Esophagus squamous epithelium (tissue), 5 donors: ENCODE measurements at regions not wholly inside any gene's neighbourhood (a gene's known extent, or its start where the extent isn't known, plus 50 kb on each side); places are given as distances from the start of the nearest gene placed in this dataset.

Source experiments
- DNase-seq: peaks from one replicate; lab custom pipeline; 2025; lab: John Stamatoyannopoulos, UW
- H3K27ac ChIP-seq, 4 donors: fragments of 200-600 bp; sonication (generic); one replicate each; pipeline ENCODE4 v1.5.1; 2016 to 2019; ENCODE audit warnings: mild to moderate bottlenecking in 1 of 4
- H3K27me3 ChIP-seq, 4 donors: fragments of 200-600 bp; sonication (generic); 1 replicate in 3 of 4; 2 replicates in 1 of 4; pipeline versions ENCODE4 v1.5.1 to v1.6.0; 2017 to 2021; ENCODE audit warnings: antibody characterized with exemption in 1 of 4
- H3K36me3 ChIP-seq, 3 donors: fragments of 200-600 bp; sonication (generic); one replicate each; pipeline ENCODE4 v1.5.1; 2016 to 2019
- H3K4me1 ChIP-seq, 3 donors: fragments of 200-600 bp; sonication (generic); one replicate each; pipeline ENCODE4 v1.5.1; 2017 to 2019
- H3K4me3 ChIP-seq, 4 donors: fragments of 200-600 bp; sonication (generic); 1 replicate in 3 of 4; 2 replicates in 1 of 4; pipeline ENCODE4 v1.5.1; 2016 to 2019; ENCODE audit warnings: mild to moderate bottlenecking in 2 of 4, moderate library complexity in 1 of 4
- H3K9me3 ChIP-seq, 3 donors: fragments of 200-600 bp; sonication (generic); one replicate each; pipeline ENCODE4 v1.5.1; 2016 to 2019
- POLR2A ChIP-seq, 4 donors: fragments of 450-650 bp; IDR thresholded peaks; one replicate each; pipeline ENCODE4 v1.6.1; 2017; ENCODE audit warnings: antibody characterized with exemption in 4 of 4, mild to moderate bottlenecking in 4 of 4, moderate library complexity in 3 of 4
- WGBS, 2 donors: methylation state at CpG; one replicate each; pipeline ENCODE4 v1.1.5; 2018; 5-methylcytosine and 5-hydroxymethylcytosine counted together
- intact Hi-C: fragments of 100-400 bp; cut with DNase I; formaldehyde crosslinking; loops from one replicate; pipeline ENCODE4 v1.15.0; 2022
- TF ChIP-seq, protein P1 (sequence below), 6 experiments: fragments of 450-650 bp in 4 of 6; fragments of 200-600 bp in 2 of 6; sonication (generic) in 2 of 6; IDR thresholded peaks; one replicate each; pipeline ENCODE4 v1.5.1; 2016 to 2019; ENCODE audit warnings: antibody characterized with exemption in 6 of 6, mild to moderate bottlenecking in 4 of 6, moderate library complexity in 4 of 6
- donor health status: DM: yes; HTN: yes; CAD: no.

DNA sequence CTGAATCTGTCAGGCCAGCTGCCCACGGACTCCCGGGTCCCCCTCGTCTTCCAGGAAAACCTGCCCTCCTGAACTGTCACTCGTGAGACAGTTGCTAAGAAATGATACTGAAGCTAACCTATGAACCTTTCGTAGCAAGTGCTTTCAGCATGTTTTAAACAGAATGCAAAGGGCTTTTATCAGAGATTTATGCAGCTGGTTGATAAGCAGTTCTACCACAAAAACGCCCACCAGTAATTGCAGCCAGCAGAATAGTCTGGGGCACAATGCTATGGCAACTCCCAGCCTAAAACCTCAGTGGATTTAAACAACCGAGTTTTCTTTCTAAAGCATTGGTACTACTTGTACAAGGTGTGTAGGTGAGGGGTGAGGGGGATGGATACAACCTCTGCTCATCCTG lies 97.5 kb downstream of the IRX2 start:
- H3K27ac ChIP-seq: no peak overlapping the region
- no peaks in the 10 kb centered on the region for H3K4me1 ChIP-seq
- no peak for TF ChIP-seq POLR2A (IDR thresholded peaks at IDR 0.05)
- TF ChIP-seq, protein P1, sequence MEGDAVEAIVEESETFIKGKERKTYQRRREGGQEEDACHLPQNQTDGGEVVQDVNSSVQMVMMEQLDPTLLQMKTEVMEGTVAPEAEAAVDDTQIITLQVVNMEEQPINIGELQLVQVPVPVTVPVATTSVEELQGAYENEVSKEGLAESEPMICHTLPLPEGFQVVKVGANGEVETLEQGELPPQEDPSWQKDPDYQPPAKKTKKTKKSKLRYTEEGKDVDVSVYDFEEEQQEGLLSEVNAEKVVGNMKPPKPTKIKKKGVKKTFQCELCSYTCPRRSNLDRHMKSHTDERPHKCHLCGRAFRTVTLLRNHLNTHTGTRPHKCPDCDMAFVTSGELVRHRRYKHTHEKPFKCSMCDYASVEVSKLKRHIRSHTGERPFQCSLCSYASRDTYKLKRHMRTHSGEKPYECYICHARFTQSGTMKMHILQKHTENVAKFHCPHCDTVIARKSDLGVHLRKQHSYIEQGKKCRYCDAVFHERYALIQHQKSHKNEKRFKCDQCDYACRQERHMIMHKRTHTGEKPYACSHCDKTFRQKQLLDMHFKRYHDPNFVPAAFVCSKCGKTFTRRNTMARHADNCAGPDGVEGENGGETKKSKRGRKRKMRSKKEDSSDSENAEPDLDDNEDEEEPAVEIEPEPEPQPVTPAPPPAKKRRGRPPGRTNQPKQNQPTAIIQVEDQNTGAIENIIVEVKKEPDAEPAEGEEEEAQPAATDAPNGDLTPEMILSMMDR (IDR thresholded peaks at IDR 0.05): no peak
- H3K9me3 ChIP-seq: no peaks in the 10 kb centered on the region
- 43 to 44% methylated on average over 6 to 7 of the region's 7 CpGs for WGBS, 2 donors
- H3K4me3 ChIP-seq: no peak overlapping the region
- peaks cover 0 to 55% (median 0%) of the 10 kb centered on the region in 4 donors for H3K27me3 ChIP-seq
- no peaks in the 10 kb centered on the region for H3K36me3 ChIP-seq
- intact Hi-C loops: no loop called here
- DNase-seq: no peak

DNA sequence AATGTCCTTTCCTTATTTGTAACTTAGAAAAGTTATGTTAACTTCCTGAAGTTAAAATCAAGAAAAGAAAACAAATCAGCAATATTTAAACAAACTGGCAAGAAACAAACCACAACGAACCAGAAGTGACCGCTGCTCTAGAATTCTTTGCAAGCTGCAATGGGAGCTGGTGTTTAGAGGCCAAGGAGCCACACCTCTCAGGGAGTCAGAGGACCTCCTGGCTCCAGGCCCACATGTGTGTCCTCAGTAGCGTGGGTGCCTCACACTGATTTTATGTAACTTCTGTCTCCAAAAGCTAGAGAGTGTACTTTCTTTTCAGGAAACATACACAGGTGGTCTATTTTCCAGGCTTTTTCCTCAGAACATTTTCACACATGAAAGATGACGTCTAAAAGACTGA lies 100.4 kb downstream of the IRX2 start:
- Histone ChIP-seq H3K9me3 (no peaks in the 10 kb centered on the region), H3K36me3 (no peaks in the 10 kb centered on the region), H3K27ac (no peak overlapping the region), H3K4me3 (no peak overlapping the region), H3K4me1 (no peaks in the 10 kb centered on the region), H3K27me3 (peaks cover 0 to 27% (median 0%) of the 10 kb centered on the region in 4 donors)
- no peak for DNase-seq
- intact Hi-C loops: no loop called here
- no peak for TF ChIP-seq POLR2A (IDR thresholded peaks at IDR 0.05)
- TF ChIP-seq, protein P1 (IDR thresholded peaks at IDR 0.05): no peak
- 57 to 59% methylated on average over 4 of the region's 4 CpGs for WGBS, 2 donors

DNA sequence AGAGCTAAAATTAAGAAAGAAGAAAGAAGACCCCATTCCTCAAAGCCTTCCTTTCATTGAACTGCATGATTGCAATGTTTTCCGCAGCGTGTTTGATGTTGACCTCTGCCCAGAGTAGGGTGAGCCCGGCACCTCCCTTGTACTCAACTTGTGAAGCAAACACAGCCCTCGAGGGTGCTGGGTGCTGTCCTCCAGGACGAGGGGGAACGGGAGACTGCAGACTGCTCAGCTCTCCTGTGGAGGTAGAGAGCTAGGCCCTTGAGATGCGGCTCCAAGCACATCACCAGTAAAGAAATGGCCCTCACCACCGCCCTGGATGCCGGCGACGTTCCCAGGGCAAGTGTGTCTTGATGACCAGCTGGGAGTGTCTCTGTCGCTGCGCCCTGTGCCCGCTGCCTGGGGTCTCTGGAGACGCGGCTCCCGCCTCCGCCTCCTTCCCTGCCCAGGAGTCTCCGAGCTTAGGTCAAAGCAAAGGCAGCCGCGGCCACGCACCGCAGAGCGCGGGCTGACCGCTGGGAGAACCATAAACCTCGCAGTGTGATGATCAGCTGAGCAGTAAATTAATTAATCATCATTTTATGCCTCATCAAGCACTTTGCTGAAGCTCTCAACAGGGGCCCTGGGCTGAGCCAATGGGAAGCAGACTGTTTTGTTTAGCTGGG lies 108.7 kb downstream of the IRX2 start:
- TF ChIP-seq, protein P1 (IDR thresholded peaks at IDR 0.05): no peak
- TF ChIP-seq POLR2A (IDR thresholded peaks at IDR 0.05): no peak
- peaks cover 0 to 6% (median 0%) of the 10 kb centered on the region in 4 donors for H3K27me3 ChIP-seq
- intact Hi-C loops: no loop called here
- H3K36me3 ChIP-seq: no peaks in the 10 kb centered on the region
- H3K27ac ChIP-seq: no peak overlapping the region
- H3K4me1 ChIP-seq: no peaks in the 10 kb centered on the region
- no peaks in the 10 kb centered on the region for H3K9me3 ChIP-seq
- no peak for DNase-seq
- 64 to 72% methylated on average over 5 to 15 of the region's 27 CpGs for WGBS, 2 donors
- no peak overlapping the region for H3K4me3 ChIP-seq

DNA sequence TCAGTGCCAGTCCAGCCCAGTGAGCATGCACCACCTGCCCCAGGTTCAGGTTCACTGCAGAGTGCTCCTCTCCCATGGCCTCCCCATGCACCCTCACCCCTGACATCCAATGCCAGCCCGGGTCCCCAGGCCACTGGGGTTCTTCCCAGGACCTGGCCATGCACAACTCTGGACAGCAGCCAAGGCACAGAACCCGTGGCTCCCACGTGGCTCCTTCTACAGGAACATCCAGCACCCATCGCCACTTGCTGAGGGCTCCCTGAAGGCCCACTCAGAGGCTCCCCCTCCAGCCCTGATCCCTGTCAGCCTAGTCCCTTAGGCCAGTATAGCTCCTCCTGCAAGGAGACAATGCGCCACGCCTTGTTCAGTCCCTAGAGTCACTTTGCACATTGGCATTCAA lies 110.8 kb downstream of the IRX2 start:
- no peak overlapping the region for H3K27ac ChIP-seq
- DNase-seq: no peak
- intact Hi-C loops: no loop called here
- WGBS, 2 donors: 79 to 80% methylated on average over 3 to 5 of the region's 6 CpGs
- H3K4me1 ChIP-seq: no peaks in the 10 kb centered on the region
- peaks cover 0 to 6% (median 0%) of the 10 kb centered on the region in 4 donors for H3K27me3 ChIP-seq
- no peaks in the 10 kb centered on the region for H3K9me3 ChIP-seq
- TF ChIP-seq, protein P1 (IDR thresholded peaks at IDR 0.05): no peak
- TF ChIP-seq POLR2A (IDR thresholded peaks at IDR 0.05): no peak
- H3K4me3 ChIP-seq: no peak overlapping the region
- no peaks in the 10 kb centered on the region for H3K36me3 ChIP-seq

DNA sequence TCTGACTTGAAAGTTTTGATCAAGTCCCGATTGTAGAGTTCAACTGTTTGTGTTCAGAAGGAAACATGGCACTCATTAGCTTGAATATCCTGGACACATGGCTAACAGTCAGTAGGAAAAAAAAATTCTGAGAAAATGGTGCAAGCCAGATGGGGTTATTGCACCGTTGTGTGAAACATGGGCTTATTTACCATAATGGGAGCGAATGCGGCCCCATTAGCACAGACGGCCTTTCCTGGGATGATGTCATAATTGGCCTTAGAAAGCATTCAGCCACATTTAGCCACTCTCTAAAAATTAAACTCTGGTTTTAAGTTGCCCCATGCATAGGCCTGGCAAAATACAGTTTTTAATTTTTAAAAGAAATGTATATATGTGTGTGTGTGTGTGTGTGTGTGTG lies 112.1 kb downstream of the IRX2 start:
- H3K27ac ChIP-seq: no peak overlapping the region
- TF ChIP-seq, protein P1 (IDR thresholded peaks at IDR 0.05): no peak
- no peak for TF ChIP-seq POLR2A (IDR thresholded peaks at IDR 0.05)
- no peak overlapping the region for H3K4me3 ChIP-seq
- H3K9me3 ChIP-seq: no peaks in the 10 kb centered on the region
- 66 to 67% methylated on average over 5 of the region's 5 CpGs for WGBS, 2 donors
- intact Hi-C loops: no loop called here
- no peak for DNase-seq
- H3K4me1 ChIP-seq: no peaks in the 10 kb centered on the region
- H3K27me3 ChIP-seq: peaks cover 0 to 17% (median 0%) of the 10 kb centered on the region in 4 donors
- H3K36me3 ChIP-seq: no peaks in the 10 kb centered on the region
